Tibial artery (tissue), 4 donors: ENCODE measurements at regions not wholly inside any gene's neighbourhood (a gene's known extent, or its start where the extent isn't known, plus 50 kb on each side); places are given as distances from the start of the nearest gene placed in this dataset.
"Not testable (repeated sequence)": the region's sequence is repeated elsewhere in the genome, so short reads cannot be mapped to it uniquely, and the experiment has no call there.

Source experiments
- DNase-seq, 2 donors: peaks; one replicate each; pipeline ENCODE4 v3.0.0-alpha.2; 2019
- H3K27ac ChIP-seq, 2 donors: fragments of 200-600 bp; sonication (generic) in 1 of 2; 1 replicate in 1 of 2; 2 replicates in 1 of 2; pipeline ENCODE4 v1.5.1; 2018 to 2019; ENCODE audit warnings: mild to moderate bottlenecking in 1 of 2
- H3K27me3 ChIP-seq, 2 donors: fragments of 200-600 bp; sonication (generic) in 1 of 2; one replicate each; pipeline versions ENCODE4 v1.5.1 to v1.6.0; 2016 to 2019
- H3K36me3 ChIP-seq, 3 donors: fragments of 200-600 bp; sonication (generic) in 2 of 3; one replicate each; pipeline ENCODE4 v1.5.1; 2016 to 2019; ENCODE audit warnings: mild to moderate bottlenecking in 2 of 3
- H3K4me1 ChIP-seq, 4 donors: fragments of 200-600 bp; sonication (generic) in 2 of 4; 1 replicate in 3 of 4; 2 replicates in 1 of 4; pipeline ENCODE4 v1.5.1; 2016 to 2019
- H3K4me3 ChIP-seq, 2 donors: fragments of 200-600 bp; sonication (generic) in 1 of 2; 1 replicate in 1 of 2; 2 replicates in 1 of 2; pipeline ENCODE4 v1.5.1; 2018 to 2019; ENCODE audit warnings: mild to moderate bottlenecking in 2 of 2
- H3K9me3 ChIP-seq, 3 donors: fragments of 200-600 bp; sonication (generic) in 1 of 3; one replicate each; pipeline ENCODE4 v1.5.1; 2016 to 2019
- CTCF ChIP-seq, 2 experiments: fragments of 200-600 bp in 1 of 2; fragments of 450-650 bp in 1 of 2; IDR thresholded peaks; one replicate each; pipeline ENCODE4 v1.5.1; 2017 to 2019; ENCODE audit warnings: antibody characterized with exemption in 2 of 2, mild to moderate bottlenecking in 1 of 2, moderate library complexity in 1 of 2
- intact Hi-C: fragments of 100-400 bp; cut with DNase I; formaldehyde crosslinking; loops from one replicate; pipeline ENCODE4 v1.15.0; 2023; ENCODE audit warnings: low total_unique reads

GRCh38 chr2:62642429-62643099, 62.9 kb upstream of the EHBP1 start:
- DNase-seq, result no peak
- no peaks in the 10 kb centered on the region for H3K27me3 ChIP-seq
- no peaks in the 10 kb centered on the region for H3K36me3 ChIP-seq
- no peak overlapping the region for H3K4me3 ChIP-seq
- no peak for TF ChIP-seq CTCF (IDR thresholded peaks at IDR 0.05)
- H3K9me3 ChIP-seq, result no peaks in the 10 kb centered on the region
- H3K27ac ChIP-seq, result no peak overlapping the region
- intact Hi-C loops, result no loop called here
- H3K4me1 ChIP-seq, result peaks cover 0 to 8% (median 3%) of the 10 kb centered on the region in 4 donors

- Histone ChIP-seq H3K4me1 (peaks cover 0 to 8% (median 3%) of the 10 kb centered on the region in 4 donors), H3K4me3 (no peak overlapping the region), H3K27me3 (no peaks in the 10 kb centered on the region), H3K27ac (no peak overlapping the region), H3K9me3 (no peaks in the 10 kb centered on the region), H3K36me3 (no peaks in the 10 kb centered on the region)
- DNase-seq, result no peak
- intact Hi-C loops, result no loop called here
- TF ChIP-seq CTCF (IDR thresholded peaks at IDR 0.05), result no peak
These were observed 63.6 kb upstream of the EHBP1 start for GRCh38 chr2:62641936-62642335.

GRCh38 chr2:62641410-62641843, 64.1 kb upstream of the EHBP1 start:
- Histone ChIP-seq H3K4me3 (no peak overlapping the region), H3K36me3 (no peaks in the 10 kb centered on the region), H3K27me3 (no peaks in the 10 kb centered on the region), H3K27ac (no peak overlapping the region), H3K9me3 (no peaks in the 10 kb centered on the region), H3K4me1 (peaks cover 0 to 8% (median 3%) of the 10 kb centered on the region in 4 donors)
- intact Hi-C loops, result no loop called here
- DNase-seq, result no peak
- no peak for TF ChIP-seq CTCF (IDR thresholded peaks at IDR 0.05)

- no peak overlapping the region for H3K4me3 ChIP-seq
- H3K9me3 ChIP-seq, result no peaks in the 10 kb centered on the region
These were observed 74.1 kb upstream of the EHBP1 start for GRCh38 chr2:62631160-62632085.

GRCh38 chr2:62630206-62630605, 75.3 kb upstream of the EHBP1 start:
- H3K4me3 ChIP-seq, DNase-seq, H3K36me3 ChIP-seq, H3K4me1 ChIP-seq, H3K27ac ChIP-seq, intact Hi-C loops, H3K9me3 ChIP-seq, H3K27me3 ChIP-seq: not testable (repeated sequence)

More at GRCh38 chr2:62631160-62632085, 74.1 kb upstream of the EHBP1 start:
- TF ChIP-seq CTCF (IDR thresholded peaks at IDR 0.05), result no peak
- no peak for DNase-seq
- no peaks in the 10 kb centered on the region for H3K4me1 ChIP-seq
- no peak overlapping the region for H3K27ac ChIP-seq
- no peaks in the 10 kb centered on the region for H3K27me3 ChIP-seq
- H3K36me3 ChIP-seq, result no peaks in the 10 kb centered on the region
- intact Hi-C loops, result no loop called here

GRCh38 chr2:62629310-62629709, 76.2 kb upstream of the EHBP1 start:
- intact Hi-C loops, H3K27me3 ChIP-seq, H3K27ac ChIP-seq, H3K4me3 ChIP-seq, H3K9me3 ChIP-seq, H3K36me3 ChIP-seq, DNase-seq, H3K4me1 ChIP-seq: not testable (repeated sequence)
